ENCODE measurements at regions not wholly inside any gene's neighbourhood (a gene's known extent, or its start where the extent isn't known, plus 50 kb on each side); places are given as distances from the start of the nearest gene placed in this dataset.

GRCh38 chr20:58569241-58570125, 54.3 kb upstream of the APCDD1L start:
- 88% methylated on average over 28 of the region's 28 CpGs; no CpG with 5 or more reads in 1 of the 2 experiments for WGBS, 2 experiments (ENCODE audit: extremely low coverage in 1 of 2, insufficient coverage in 1 of 2, insufficient read length in 1 of 2, insufficient replicate concordance in 2 of 2, low coverage in 1 of 2, low lambda C conversion rate in 2 of 2, missing lambda C conversion rate in 1 of 2)
- Histone ChIP-seq H3K23ac (ENCODE audit: insufficient read length) (no peak overlapping the region), H4K20me1 (replicated peaks in 1 of 2; ENCODE audit: control insufficient read depth in 1 of 2, insufficient read depth in 2 of 2, low read length in 2 of 2) (no peaks in the 10 kb centered on the region), H3K27ac (ENCODE audit: low read depth, low read length) (no peak overlapping the region), H2BK5ac (ENCODE audit: low read depth, low read length) (no peak overlapping the region), H4K5ac (ENCODE audit: insufficient read length, low read depth, low read length) (no peak overlapping the region), H3K36me3 (ENCODE audit: control insufficient read depth in 2 of 4, insufficient read depth in 4 of 4, low read length in 3 of 4) (no peaks in the 10 kb centered on the region), H3K4me3 (ENCODE audit: extremely low read depth in 1 of 4, insufficient read depth in 2 of 4, low read depth in 3 of 4, low read length in 4 of 4) (no peak overlapping the region), H3K4ac (replicated peaks; ENCODE audit: insufficient read length, low read depth, low read length) (no peak overlapping the region), H3K27me3 (replicated peaks in 1 of 4; ENCODE audit: control insufficient read depth in 3 of 4, extremely low read depth in 1 of 4, insufficient read depth in 3 of 4, low read length in 3 of 4) (no peaks in the 10 kb centered on the region; a peak in 3 of 7 replicates), H2BK120ac (replicated peaks; ENCODE audit: low read depth, low read length) (no peak overlapping the region), H2AK5ac (ENCODE audit: low read depth, low read length) (no peak overlapping the region), H2AFZ (ENCODE audit: low read length) (no peak overlapping the region), H3K23me2 (ENCODE audit: low read depth, low read length) (peaks cover under 1% of the 10 kb centered on the region; the same call in 1 of the 2 replicates), H2BK12ac (ENCODE audit: low read depth, low read length) (no peak overlapping the region), H3K79me1 (ENCODE audit: low read depth, low read length) (no peaks in the 10 kb centered on the region), H4K8ac (ENCODE audit: extremely low read depth, insufficient read depth, low read length) (no peak overlapping the region), H3K56ac (replicated peaks; ENCODE audit: insufficient read length, low read depth, low read length) (no peak overlapping the region), H3K18ac (ENCODE audit: extremely low read depth, low read length) (no peak overlapping the region), H3K79me2 (ENCODE audit: control insufficient read depth in 1 of 2, insufficient read depth in 2 of 2, low read length in 2 of 2) (no peaks in the 10 kb centered on the region), H3K14ac (ENCODE audit: insufficient read length) (no peak overlapping the region), H4K91ac (replicated peaks; ENCODE audit: insufficient read length, low read length) (no peak overlapping the region), H3K4me2 (ENCODE audit: insufficient read depth in 1 of 2, low read depth in 2 of 2, low read length in 2 of 2) (no peak overlapping the region), H2BK20ac (ENCODE audit: low read length) (no peak overlapping the region), H2BK15ac (ENCODE audit: low read length) (no peak overlapping the region), H3K9ac (replicated peaks in 1 of 4; ENCODE audit: extremely low read depth in 1 of 4, low read depth in 3 of 4, low read length in 3 of 4) (no peak overlapping the region), H3K9me3 (ENCODE audit: insufficient read depth in 2 of 2, low read depth in 1 of 2, low read length in 1 of 2) (no peaks in the 10 kb centered on the region), H3K4me1 (replicated peaks in 1 of 4; ENCODE audit: control insufficient read depth in 3 of 4, insufficient read depth in 4 of 4, low read length in 3 of 4) (no peaks in the 10 kb centered on the region; a peak in 2 of 7 replicates)
- POLR2A ChIA-PET (ENCODE audit: partially characterized antibody): interaction anchor here (1.2 kb wide), 1 partner anchor 8 kb away, joined by 4 read pairs; no protein-coding TSS in a partner anchor
- FAIRE-seq: no peak
- CTCF ChIA-PET (ENCODE audit: partially characterized antibody): interaction anchor here (0.6 to 1.3 kb wide), 5 partner anchors 11 to 177 kb away, joined by 3 read pairs; no protein-coding TSS in a partner anchor
- no peak for DNase-seq (ENCODE audit: low read depth in 1 of 2, low spot score in 2 of 2)
- TF ChIP-seq NANOG (IDR thresholded peaks at IDR 0.05; ENCODE audit: insufficient read depth, low read depth, low read length, poor library complexity, severe bottlenecking) (no peak), CEBPB (IDR thresholded peaks at IDR 0.05; ENCODE audit: low read depth, low read length) (peak; percentile 77)

Measured in H1 (cell line).